ENCODE measurements at regions not wholly inside any gene's neighbourhood (a gene's known extent, or its start where the extent isn't known, plus 50 kb on each side); places are given as distances from the start of the nearest gene placed in this dataset.

- no peak for TF ChIP-seq CTCF (conservative IDR thresholded peaks at IDR 0.05; ENCODE audit: low read length)
- no peak for TF ChIP-seq EZH2phosphoT487 (IDR thresholded peaks at IDR 0.05; ENCODE audit: borderline replicate concordance)
- Histone ChIP-seq H3K4me3 (ENCODE audit: low read length, poor library complexity, severe bottlenecking) (no peak overlapping the region), H3K9me2 (replicated peaks; ENCODE audit: low read depth, low read length) (no peaks in the 10 kb centered on the region), H3K27me3 (ENCODE audit: insufficient read depth, low read length, poor library complexity, severe bottlenecking) (peaks cover 5% of the 10 kb centered on the region), H3K9me3 (ENCODE audit: insufficient read depth, low read depth, low read length) (no peaks in the 10 kb centered on the region), H3F3A (ENCODE audit: low read depth) (no peaks in the 10 kb centered on the region), H3K4me2 (ENCODE audit: low read depth, low read length, poor library complexity, severe bottlenecking) (no peak overlapping the region), H3K9ac (ENCODE audit: low read depth, low read length, poor library complexity, severe bottlenecking) (no peak overlapping the region), H3K79me2 (ENCODE audit: insufficient read depth, low read length) (no peaks in the 10 kb centered on the region), H3K36me3 (ENCODE audit: insufficient read depth, low read length) (no peaks in the 10 kb centered on the region), H3K4me1 (ENCODE audit: insufficient read depth, low read length, poor library complexity, severe bottlenecking) (no peaks in the 10 kb centered on the region), H4K20me1 (ENCODE audit: insufficient read depth, low read length, poor library complexity, severe bottlenecking) (no peaks in the 10 kb centered on the region), H2AFZ (ENCODE audit: low read length) (no peak overlapping the region)
Measured at GRCh38 chr6:137309078-137309762, 90.0 kb upstream of the IFNGR1 start.

GRCh38 chr6:137307163-137307854 lies 88.1 kb upstream of the IFNGR1 start:
- Histone ChIP-seq H3K9me2 (replicated peaks; ENCODE audit: low read depth, low read length) (no peaks in the 10 kb centered on the region), H3K4me2 (ENCODE audit: low read depth, low read length, poor library complexity, severe bottlenecking) (no peak overlapping the region), H3K4me1 (ENCODE audit: insufficient read depth, low read length, poor library complexity, severe bottlenecking) (no peaks in the 10 kb centered on the region), H3K27me3 (ENCODE audit: insufficient read depth, low read length, poor library complexity, severe bottlenecking) (peaks cover 5% of the 10 kb centered on the region), H3K4me3 (ENCODE audit: low read length, poor library complexity, severe bottlenecking) (no peak overlapping the region), H2AFZ (ENCODE audit: low read length) (no peak overlapping the region), H3F3A (ENCODE audit: low read depth) (no peaks in the 10 kb centered on the region), H3K9me3 (ENCODE audit: insufficient read depth, low read depth, low read length) (no peaks in the 10 kb centered on the region), H3K9ac (ENCODE audit: low read depth, low read length, poor library complexity, severe bottlenecking) (no peak overlapping the region), H3K79me2 (ENCODE audit: insufficient read depth, low read length) (no peaks in the 10 kb centered on the region), H4K20me1 (ENCODE audit: insufficient read depth, low read length, poor library complexity, severe bottlenecking) (no peaks in the 10 kb centered on the region), H3K36me3 (ENCODE audit: insufficient read depth, low read length) (no peaks in the 10 kb centered on the region)
- no peak for TF ChIP-seq CTCF (conservative IDR thresholded peaks at IDR 0.05; ENCODE audit: low read length)
- TF ChIP-seq EZH2phosphoT487 (IDR thresholded peaks at IDR 0.05; ENCODE audit: borderline replicate concordance) = no peak

GRCh38 chr6:137305691-137306090 lies 86.5 kb upstream of the IFNGR1 start:
- H3K4me1 ChIP-seq (ENCODE audit: insufficient read depth, low read length, poor library complexity, severe bottlenecking) = no peaks in the 10 kb centered on the region
- H3K4me2 ChIP-seq (ENCODE audit: low read depth, low read length, poor library complexity, severe bottlenecking) = no peak overlapping the region
- no peak overlapping the region for H2AFZ ChIP-seq (ENCODE audit: low read length)
- TF ChIP-seq EZH2phosphoT487 (IDR thresholded peaks at IDR 0.05; ENCODE audit: borderline replicate concordance) (no peak), CTCF (conservative IDR thresholded peaks at IDR 0.05; ENCODE audit: low read length) (no peak)
- peaks cover 5% of the 10 kb centered on the region for H3K27me3 ChIP-seq (ENCODE audit: insufficient read depth, low read length, poor library complexity, severe bottlenecking)
- H3K79me2 ChIP-seq (ENCODE audit: insufficient read depth, low read length) = no peaks in the 10 kb centered on the region
- no peaks in the 10 kb centered on the region for H3K9me3 ChIP-seq (ENCODE audit: insufficient read depth, low read depth, low read length)
- H3F3A ChIP-seq (ENCODE audit: low read depth) = no peaks in the 10 kb centered on the region
- no peak overlapping the region for H3K9ac ChIP-seq (ENCODE audit: low read depth, low read length, poor library complexity, severe bottlenecking)
- H4K20me1 ChIP-seq (ENCODE audit: insufficient read depth, low read length, poor library complexity, severe bottlenecking) = no peaks in the 10 kb centered on the region
- no peaks in the 10 kb centered on the region for H3K9me2 ChIP-seq (replicated peaks; ENCODE audit: low read depth, low read length)
- H3K36me3 ChIP-seq (ENCODE audit: insufficient read depth, low read length) = no peaks in the 10 kb centered on the region
- H3K4me3 ChIP-seq (ENCODE audit: low read length, poor library complexity, severe bottlenecking) = no peak overlapping the region
